ENCODE measurements at regions not wholly inside any gene's neighbourhood (a gene's known extent, or its start where the extent isn't known, plus 50 kb on each side); places are given as distances from the start of the nearest gene placed in this dataset.

DNA sequence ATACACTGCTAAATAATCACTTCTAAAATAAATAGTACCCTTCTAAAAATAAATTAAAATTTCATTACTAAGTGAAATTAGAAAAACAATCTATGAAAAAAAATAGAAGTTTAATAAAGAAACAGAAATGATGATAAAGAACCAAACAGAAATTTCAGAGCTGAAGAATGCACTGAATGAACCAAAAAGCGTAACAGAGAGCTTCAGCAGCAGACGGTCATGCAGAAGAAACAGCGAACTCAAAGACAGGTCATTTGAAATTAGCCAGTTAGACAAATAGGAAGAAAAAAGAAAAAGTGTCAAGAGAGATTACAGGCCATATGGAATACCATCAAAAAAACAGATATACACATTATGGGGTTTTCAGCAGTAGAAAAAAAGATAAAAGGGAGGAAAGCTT lies 706.7 kb downstream of the TBC1D32 start:
- TF ChIP-seq, protein P1, sequence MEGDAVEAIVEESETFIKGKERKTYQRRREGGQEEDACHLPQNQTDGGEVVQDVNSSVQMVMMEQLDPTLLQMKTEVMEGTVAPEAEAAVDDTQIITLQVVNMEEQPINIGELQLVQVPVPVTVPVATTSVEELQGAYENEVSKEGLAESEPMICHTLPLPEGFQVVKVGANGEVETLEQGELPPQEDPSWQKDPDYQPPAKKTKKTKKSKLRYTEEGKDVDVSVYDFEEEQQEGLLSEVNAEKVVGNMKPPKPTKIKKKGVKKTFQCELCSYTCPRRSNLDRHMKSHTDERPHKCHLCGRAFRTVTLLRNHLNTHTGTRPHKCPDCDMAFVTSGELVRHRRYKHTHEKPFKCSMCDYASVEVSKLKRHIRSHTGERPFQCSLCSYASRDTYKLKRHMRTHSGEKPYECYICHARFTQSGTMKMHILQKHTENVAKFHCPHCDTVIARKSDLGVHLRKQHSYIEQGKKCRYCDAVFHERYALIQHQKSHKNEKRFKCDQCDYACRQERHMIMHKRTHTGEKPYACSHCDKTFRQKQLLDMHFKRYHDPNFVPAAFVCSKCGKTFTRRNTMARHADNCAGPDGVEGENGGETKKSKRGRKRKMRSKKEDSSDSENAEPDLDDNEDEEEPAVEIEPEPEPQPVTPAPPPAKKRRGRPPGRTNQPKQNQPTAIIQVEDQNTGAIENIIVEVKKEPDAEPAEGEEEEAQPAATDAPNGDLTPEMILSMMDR (IDR thresholded peaks at IDR 0.05; ENCODE audit: control insufficient read depth, extremely low read depth, insufficient read depth), result no peak
- no peak for DNase-seq (ENCODE audit: low read depth)
- no peak overlapping the region for H3K4me3 ChIP-seq (ENCODE audit: low read depth, low read length)

DNA sequence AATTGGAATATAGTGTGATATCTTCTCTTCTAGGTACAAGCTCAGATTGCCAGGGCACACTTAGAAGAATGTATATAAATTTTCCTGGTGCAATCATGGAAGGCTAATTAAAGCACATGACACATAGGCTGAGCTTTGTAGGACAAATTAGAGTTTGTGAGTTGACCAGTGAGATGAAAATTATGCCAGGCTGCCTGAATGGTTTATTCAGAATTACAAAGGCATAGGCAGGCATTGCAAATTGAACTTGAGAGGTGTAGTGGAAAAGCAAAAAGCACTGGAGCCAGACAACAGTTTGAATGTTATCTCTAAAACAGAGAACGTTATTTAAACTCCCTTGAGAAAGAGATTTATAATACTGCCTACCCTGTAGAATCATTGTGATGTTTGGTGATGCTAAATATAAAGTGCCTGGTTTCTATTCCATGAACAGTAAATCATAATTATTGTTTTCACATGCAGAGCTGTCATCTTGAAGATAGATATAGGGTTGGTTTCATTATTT lies 712.1 kb downstream of the TBC1D32 start:
- no peak for DNase-seq (ENCODE audit: low read depth)
- TF ChIP-seq, protein P1 (IDR thresholded peaks at IDR 0.05; ENCODE audit: control insufficient read depth, extremely low read depth, insufficient read depth), result no peak
- no peak overlapping the region for H3K4me3 ChIP-seq (ENCODE audit: low read depth, low read length)

DNA sequence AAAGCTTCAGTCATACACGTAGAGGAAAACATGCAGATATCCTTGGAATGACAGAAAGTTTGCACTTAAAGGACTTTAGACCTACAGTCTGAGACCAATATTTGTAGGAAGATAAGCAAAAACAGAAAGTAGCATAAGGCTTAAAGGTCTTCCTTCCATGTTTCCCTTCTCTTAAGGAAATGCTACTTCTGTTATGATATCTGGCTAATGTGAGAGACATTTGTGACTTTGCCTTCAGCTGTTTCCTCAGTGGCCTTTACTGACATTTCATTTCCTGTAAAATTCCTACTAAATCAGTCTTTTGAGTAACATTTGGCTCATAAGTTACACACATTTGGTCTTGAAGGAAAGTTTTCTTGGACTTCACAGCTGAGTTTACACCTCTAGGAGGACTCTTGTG lies 713.4 kb downstream of the TBC1D32 start:
- DNase-seq (ENCODE audit: low read depth), result no peak
- H3K4me3 ChIP-seq (ENCODE audit: low read depth, low read length), result no peak overlapping the region
- TF ChIP-seq, protein P1 (IDR thresholded peaks at IDR 0.05; ENCODE audit: control insufficient read depth, extremely low read depth, insufficient read depth), result no peak

DNA sequence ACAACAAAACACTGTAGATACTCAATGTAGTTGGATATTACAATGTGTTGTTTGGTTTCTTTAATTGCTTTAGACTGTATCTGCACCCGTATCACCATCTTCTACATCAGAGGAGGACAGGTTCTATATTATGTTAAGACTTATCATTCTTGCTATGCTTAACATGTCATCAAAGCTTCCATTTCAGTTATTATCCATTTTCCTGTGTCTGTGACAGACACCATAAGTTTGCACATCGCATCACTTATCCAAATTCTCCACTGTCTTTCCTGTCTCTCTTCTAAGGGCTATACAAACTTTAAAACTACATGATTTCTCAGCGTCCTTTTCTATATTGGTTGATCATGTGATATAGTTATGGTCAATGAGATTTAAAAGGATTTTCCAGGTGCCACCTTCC lies 719.0 kb downstream of the TBC1D32 start:
- no peak overlapping the region for H3K4me3 ChIP-seq (ENCODE audit: low read depth, low read length)
- DNase-seq (ENCODE audit: low read depth), result no peak
- TF ChIP-seq, protein P1 (IDR thresholded peaks at IDR 0.05; ENCODE audit: control insufficient read depth, extremely low read depth, insufficient read depth), result no peak

DNA sequence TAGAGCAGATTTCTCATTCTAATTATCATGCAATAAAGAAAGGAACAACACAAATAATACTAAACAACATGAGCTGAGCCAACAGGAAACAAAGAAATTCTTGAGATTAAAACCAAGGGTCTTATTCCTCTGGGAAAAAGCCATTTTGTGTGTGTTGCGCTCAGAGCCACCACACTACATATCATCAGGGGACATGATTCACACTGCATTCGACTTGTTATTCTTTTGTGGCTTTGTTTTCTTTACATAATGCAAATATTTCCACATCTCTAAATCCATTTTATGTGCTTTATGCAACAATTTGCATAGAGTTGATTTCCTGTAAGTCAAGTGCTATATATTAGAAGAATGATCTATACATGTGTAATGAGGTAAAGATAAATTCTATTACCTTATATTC lies 719.6 kb downstream of the TBC1D32 start:
- DNase-seq (ENCODE audit: low read depth), result no peak
- no peak overlapping the region for H3K4me3 ChIP-seq (ENCODE audit: low read depth, low read length)
- TF ChIP-seq, protein P1 (IDR thresholded peaks at IDR 0.05; ENCODE audit: control insufficient read depth, extremely low read depth, insufficient read depth), result no peak

DNA sequence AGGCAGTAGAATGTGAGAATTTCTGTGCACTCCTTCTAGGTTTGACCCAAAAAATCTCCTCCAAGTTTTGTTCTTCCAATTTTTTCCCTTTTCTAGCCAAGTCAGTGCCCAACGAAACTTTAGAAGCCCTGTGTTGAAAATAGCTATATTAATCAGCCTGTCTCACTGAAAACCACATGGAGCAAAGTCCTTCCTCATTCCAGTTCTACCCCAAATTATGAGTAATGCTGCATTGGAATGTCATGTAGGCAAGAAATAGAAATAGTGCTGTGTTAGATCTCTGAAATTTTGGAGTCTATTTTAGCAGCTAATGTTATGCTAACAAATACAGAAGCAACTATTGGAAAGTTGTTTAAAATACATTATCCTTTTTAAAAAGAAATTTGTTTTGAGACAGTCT lies 725.5 kb downstream of the TBC1D32 start:
- DNase-seq (ENCODE audit: low read depth), result no peak
- H3K4me3 ChIP-seq (ENCODE audit: low read depth, low read length), result no peak overlapping the region
- TF ChIP-seq, protein P1 (IDR thresholded peaks at IDR 0.05; ENCODE audit: control insufficient read depth, extremely low read depth, insufficient read depth), result no peak

DNA sequence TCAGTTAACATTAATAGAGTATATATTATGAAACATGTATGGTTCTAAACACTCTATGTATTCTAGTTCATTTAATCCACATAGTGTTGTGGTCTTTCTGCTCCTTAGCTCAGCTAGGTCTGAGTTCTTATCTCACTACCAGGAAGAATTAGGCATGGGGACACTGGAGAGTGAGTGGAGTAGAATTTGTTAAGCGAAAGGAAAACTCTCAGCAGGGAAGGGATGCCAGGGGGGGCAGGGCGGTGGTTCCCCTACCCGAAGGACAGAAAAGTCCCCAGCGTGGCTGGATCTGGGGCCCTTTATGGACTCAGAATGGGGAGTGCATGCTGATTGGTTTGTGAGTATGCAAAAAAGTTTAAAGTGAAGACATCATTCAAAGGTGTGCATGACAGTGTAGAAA lies 727.5 kb downstream of the TBC1D32 start:
- no peak overlapping the region for H3K4me3 ChIP-seq (ENCODE audit: low read depth, low read length)
- TF ChIP-seq, protein P1 (IDR thresholded peaks at IDR 0.05; ENCODE audit: control insufficient read depth, extremely low read depth, insufficient read depth), result no peak
- no peak for DNase-seq (ENCODE audit: low read depth)

Measured in LNCaP clone FGC (cell line).